Hematopoietic multipotent progenitor cell treated with erythropoietin and hydrocortisone succinate and interleukin-3 and kit ligand, for 17 days (in vitro differentiated cells): ENCODE measurements at regions not wholly inside any gene's neighbourhood (a gene's known extent, or its start where the extent isn't known, plus 50 kb on each side); places are given as distances from the start of the nearest gene placed in this dataset.
"Not testable (repeated sequence)": the region's sequence is repeated elsewhere in the genome, so short reads cannot be mapped to it uniquely, and the experiment has no call there.

ENCODE experiments used
- DNase-seq: peaks from one replicate; pipeline ENCODE4 v3.0.0-alpha.2; 2015; ENCODE audit warnings: low spot score

GRCh38 chr5:91584352-91584751 is 201.2 kb upstream of the ARRDC3 start:
- DNase-seq = no peak

- DNase-seq = not testable (repeated sequence)
These were observed 182.9 kb upstream of the ARRDC3 start for GRCh38 chr5:91566012-91566411.

GRCh38 chr5:91562922-91563321 is 179.8 kb upstream of the ARRDC3 start:
- DNase-seq = no peak

GRCh38 chr5:91541696-91542095 is 158.6 kb upstream of the ARRDC3 start:
- DNase-seq = no peak

GRCh38 chr5:91538179-91538578 is 155.1 kb upstream of the ARRDC3 start:
- no peak for DNase-seq

GRCh38 chr5:91535499-91535898 is 152.4 kb upstream of the ARRDC3 start:
- DNase-seq = no peak

GRCh38 chr5:91534332-91534731 is 151.2 kb upstream of the ARRDC3 start:
- no peak for DNase-seq

GRCh38 chr5:91532779-91533178 is 149.7 kb upstream of the ARRDC3 start:
- DNase-seq = no peak

GRCh38 chr5:91532281-91532680 is 149.2 kb upstream of the ARRDC3 start:
- no peak for DNase-seq

GRCh38 chr5:91528831-91529230 is 145.7 kb upstream of the ARRDC3 start:
- DNase-seq = no peak

- no peak for DNase-seq
These were observed 138.7 kb upstream of the ARRDC3 start for GRCh38 chr5:91521785-91522184.

- no peak for DNase-seq
These were observed 138.2 kb upstream of the ARRDC3 start for GRCh38 chr5:91521334-91521733.

- DNase-seq = no peak
These were observed 131.3 kb upstream of the ARRDC3 start for GRCh38 chr5:91514400-91514799.

GRCh38 chr5:91503321-91503720 is 120.2 kb upstream of the ARRDC3 start:
- no peak for DNase-seq

- DNase-seq = no peak
These were observed 117.6 kb upstream of the ARRDC3 start for GRCh38 chr5:91500758-91501157.

- peak; percentile 13 for DNase-seq
These were observed 116.9 kb upstream of the ARRDC3 start for GRCh38 chr5:91499943-91500531.

- DNase-seq = no peak
These were observed 112.6 kb upstream of the ARRDC3 start for GRCh38 chr5:91495699-91496098.

- DNase-seq = no peak
These were observed 111.4 kb upstream of the ARRDC3 start for GRCh38 chr5:91494447-91494996.

- no peak for DNase-seq
These were observed 110.0 kb upstream of the ARRDC3 start for GRCh38 chr5:91493086-91493485.

GRCh38 chr5:91491229-91491628 is 108.1 kb upstream of the ARRDC3 start:
- no peak for DNase-seq

GRCh38 chr5:91490316-91490715 is 107.2 kb upstream of the ARRDC3 start:
- DNase-seq = no peak

- DNase-seq = no peak
These were observed 104.3 kb upstream of the ARRDC3 start for GRCh38 chr5:91487420-91487819.

- no peak for DNase-seq
These were observed 103.5 kb upstream of the ARRDC3 start for GRCh38 chr5:91486638-91487037.

GRCh38 chr5:91484662-91485061 is 101.5 kb upstream of the ARRDC3 start:
- no peak for DNase-seq
